PC-9 (cell line): ENCODE measurements at regions not wholly inside any gene's neighbourhood (a gene's known extent, or its start where the extent isn't known, plus 50 kb on each side); places are given as distances from the start of the nearest gene placed in this dataset.

Experiments
- EZH2 ChIP-seq: fragments of 200-600 bp; sonication (generic); IDR thresholded peaks from 2 replicates; pipeline ENCODE4 v1.8.0; 2017; ENCODE audit warnings: antibody characterized with exemption, low read depth
- TF ChIP-seq, protein P1 (sequence below): fragments of 200-600 bp; sonication (generic); conservative IDR thresholded peaks from 2 replicates; pipeline ENCODE4 v1.6.1; 2017; ENCODE audit warnings: mixed run types, antibody characterized with exemption, mild to moderate bottlenecking, moderate library complexity

DNA sequence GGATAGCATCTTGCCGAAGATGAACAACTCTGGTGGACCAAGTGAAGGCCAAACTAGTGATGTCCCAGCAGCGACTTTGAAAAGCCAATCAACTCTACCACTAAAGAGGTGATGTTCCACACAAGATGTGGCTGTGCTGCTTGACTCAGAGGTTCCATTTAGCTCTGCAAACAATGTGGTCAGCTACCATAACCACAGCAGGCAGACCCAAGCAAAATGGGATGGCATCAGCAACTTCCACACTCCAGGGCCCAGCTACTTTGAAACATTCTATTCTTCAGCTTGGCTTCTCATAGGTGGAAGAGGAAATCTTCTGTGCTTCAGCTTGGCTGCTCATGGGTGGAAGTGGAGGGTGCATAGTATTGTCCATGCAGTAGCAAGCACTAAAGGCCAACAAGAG is 70.5 kb downstream of the IRX2 start:
- TF ChIP-seq, protein P1, sequence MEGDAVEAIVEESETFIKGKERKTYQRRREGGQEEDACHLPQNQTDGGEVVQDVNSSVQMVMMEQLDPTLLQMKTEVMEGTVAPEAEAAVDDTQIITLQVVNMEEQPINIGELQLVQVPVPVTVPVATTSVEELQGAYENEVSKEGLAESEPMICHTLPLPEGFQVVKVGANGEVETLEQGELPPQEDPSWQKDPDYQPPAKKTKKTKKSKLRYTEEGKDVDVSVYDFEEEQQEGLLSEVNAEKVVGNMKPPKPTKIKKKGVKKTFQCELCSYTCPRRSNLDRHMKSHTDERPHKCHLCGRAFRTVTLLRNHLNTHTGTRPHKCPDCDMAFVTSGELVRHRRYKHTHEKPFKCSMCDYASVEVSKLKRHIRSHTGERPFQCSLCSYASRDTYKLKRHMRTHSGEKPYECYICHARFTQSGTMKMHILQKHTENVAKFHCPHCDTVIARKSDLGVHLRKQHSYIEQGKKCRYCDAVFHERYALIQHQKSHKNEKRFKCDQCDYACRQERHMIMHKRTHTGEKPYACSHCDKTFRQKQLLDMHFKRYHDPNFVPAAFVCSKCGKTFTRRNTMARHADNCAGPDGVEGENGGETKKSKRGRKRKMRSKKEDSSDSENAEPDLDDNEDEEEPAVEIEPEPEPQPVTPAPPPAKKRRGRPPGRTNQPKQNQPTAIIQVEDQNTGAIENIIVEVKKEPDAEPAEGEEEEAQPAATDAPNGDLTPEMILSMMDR: no peak
- TF ChIP-seq EZH2: no peak
